DND-41 (cell line): ENCODE measurements at regions not wholly inside any gene's neighbourhood (a gene's known extent, or its start where the extent isn't known, plus 50 kb on each side); places are given as distances from the start of the nearest gene placed in this dataset.

Experiments used
- EZH2 ChIP-seq: IDR thresholded peaks from 3 replicates; pipeline ENCODE4 v1.6.1; 2012; ENCODE audit warnings: borderline replicate concordance, low read depth, mild to moderate bottlenecking, moderate library complexity, low read length, inconsistent platforms; ENCODE audit not compliant: severe bottlenecking
- TF ChIP-seq, protein P1 (sequence below): IDR thresholded peaks from 2 replicates; pipeline ENCODE4 v1.5.1; 2012; ENCODE audit warnings: borderline replicate concordance, low read length, moderate library complexity, mild to moderate bottlenecking; ENCODE audit not compliant: poor library complexity, severe bottlenecking; ENCODE audit errors: extremely low read depth

DNA sequence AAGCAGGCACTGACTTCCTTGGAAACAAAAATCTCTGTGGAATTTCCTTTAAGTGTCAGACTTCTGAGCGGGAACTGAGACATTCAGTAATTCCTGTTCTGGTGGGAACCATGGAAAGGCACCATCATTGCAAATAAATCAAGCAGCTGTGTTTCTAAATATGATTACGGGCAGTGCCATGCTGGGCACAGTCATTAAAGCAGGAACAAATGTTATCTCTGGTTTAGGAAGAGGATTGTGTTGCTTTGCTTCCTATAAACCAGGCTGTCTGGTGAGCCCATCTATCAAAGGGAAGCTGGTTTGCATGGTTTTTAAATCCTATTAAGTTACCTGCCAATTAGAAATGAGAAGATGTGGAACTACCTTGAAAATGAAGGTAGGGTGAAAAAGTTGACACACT, 86.7 kb downstream of the EBLN2 start:
- TF ChIP-seq, protein P1, sequence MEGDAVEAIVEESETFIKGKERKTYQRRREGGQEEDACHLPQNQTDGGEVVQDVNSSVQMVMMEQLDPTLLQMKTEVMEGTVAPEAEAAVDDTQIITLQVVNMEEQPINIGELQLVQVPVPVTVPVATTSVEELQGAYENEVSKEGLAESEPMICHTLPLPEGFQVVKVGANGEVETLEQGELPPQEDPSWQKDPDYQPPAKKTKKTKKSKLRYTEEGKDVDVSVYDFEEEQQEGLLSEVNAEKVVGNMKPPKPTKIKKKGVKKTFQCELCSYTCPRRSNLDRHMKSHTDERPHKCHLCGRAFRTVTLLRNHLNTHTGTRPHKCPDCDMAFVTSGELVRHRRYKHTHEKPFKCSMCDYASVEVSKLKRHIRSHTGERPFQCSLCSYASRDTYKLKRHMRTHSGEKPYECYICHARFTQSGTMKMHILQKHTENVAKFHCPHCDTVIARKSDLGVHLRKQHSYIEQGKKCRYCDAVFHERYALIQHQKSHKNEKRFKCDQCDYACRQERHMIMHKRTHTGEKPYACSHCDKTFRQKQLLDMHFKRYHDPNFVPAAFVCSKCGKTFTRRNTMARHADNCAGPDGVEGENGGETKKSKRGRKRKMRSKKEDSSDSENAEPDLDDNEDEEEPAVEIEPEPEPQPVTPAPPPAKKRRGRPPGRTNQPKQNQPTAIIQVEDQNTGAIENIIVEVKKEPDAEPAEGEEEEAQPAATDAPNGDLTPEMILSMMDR, result no peak
- TF ChIP-seq EZH2, result no peak
